ENCODE measurements at regions not wholly inside any gene's neighbourhood (a gene's known extent, or its start where the extent isn't known, plus 50 kb on each side); places are given as distances from the start of the nearest gene placed in this dataset.

- no peaks in the 10 kb centered on the region for H4K20me1 ChIP-seq (ENCODE audit: insufficient read depth, low read depth, low read length)
- H3K27me3 ChIP-seq (ENCODE audit: low read length), result no peaks in the 10 kb centered on the region
- no peak overlapping the region for H3K4me3 ChIP-seq (ENCODE audit: low read length)
- DNase-seq, result no peak
- no peaks in the 10 kb centered on the region for H3K4me1 ChIP-seq (ENCODE audit: low read length)
- no peaks in the 10 kb centered on the region for H3K79me2 ChIP-seq (ENCODE audit: low read length)
- H3K9ac ChIP-seq (ENCODE audit: low read length), result no peak overlapping the region
- H3K9me3 ChIP-seq (ENCODE audit: low read length), result no peaks in the 10 kb centered on the region
- no peak overlapping the region for H3K27ac ChIP-seq (ENCODE audit: low read length)
- H3K4me2 ChIP-seq (ENCODE audit: low read depth, low read length, poor library complexity, severe bottlenecking), result no peak overlapping the region
- no peak overlapping the region for H2AFZ ChIP-seq (ENCODE audit: low read length)
- H3K36me3 ChIP-seq (ENCODE audit: insufficient read depth, low read length), result no peaks in the 10 kb centered on the region
- no peaks in the 10 kb centered on the region for H3K9me2 ChIP-seq (replicated peaks; ENCODE audit: insufficient read depth, low read length)
These were observed 217.0 kb upstream of the DTNA start for GRCh38 chr18:34493099-34493544.

GRCh38 chr18:34493566-34494358, 216.3 kb upstream of the DTNA start:
- H4K20me1 ChIP-seq (ENCODE audit: insufficient read depth, low read depth, low read length), result no peaks in the 10 kb centered on the region
- no peaks in the 10 kb centered on the region for H3K79me2 ChIP-seq (ENCODE audit: low read length)
- H3K27me3 ChIP-seq (ENCODE audit: low read length), result no peaks in the 10 kb centered on the region
- H3K4me2 ChIP-seq (ENCODE audit: low read depth, low read length, poor library complexity, severe bottlenecking), result no peak overlapping the region
- no peak overlapping the region for H2AFZ ChIP-seq (ENCODE audit: low read length)
- H3K9ac ChIP-seq (ENCODE audit: low read length), result no peak overlapping the region
- H3K4me1 ChIP-seq (ENCODE audit: low read length), result no peaks in the 10 kb centered on the region
- H3K36me3 ChIP-seq (ENCODE audit: insufficient read depth, low read length), result no peaks in the 10 kb centered on the region
- no peaks in the 10 kb centered on the region for H3K9me3 ChIP-seq (ENCODE audit: low read length)
- no peak overlapping the region for H3K27ac ChIP-seq (ENCODE audit: low read length)
- DNase-seq, result no peak
- H3K9me2 ChIP-seq (replicated peaks; ENCODE audit: insufficient read depth, low read length), result no peaks in the 10 kb centered on the region
- H3K4me3 ChIP-seq (ENCODE audit: low read length), result no peak overlapping the region

- Histone ChIP-seq H3K27me3 (ENCODE audit: low read length) (no peaks in the 10 kb centered on the region), H3K4me3 (ENCODE audit: low read length) (no peak overlapping the region), H3K79me2 (ENCODE audit: low read length) (no peaks in the 10 kb centered on the region), H3K27ac (ENCODE audit: low read length) (no peak overlapping the region), H3K9ac (ENCODE audit: low read length) (no peak overlapping the region), H3K9me3 (ENCODE audit: low read length) (no peaks in the 10 kb centered on the region), H3K36me3 (ENCODE audit: insufficient read depth, low read length) (no peaks in the 10 kb centered on the region), H3K4me1 (ENCODE audit: low read length) (no peaks in the 10 kb centered on the region), H4K20me1 (ENCODE audit: insufficient read depth, low read depth, low read length) (no peaks in the 10 kb centered on the region), H3K4me2 (ENCODE audit: low read depth, low read length, poor library complexity, severe bottlenecking) (no peak overlapping the region), H3K9me2 (replicated peaks; ENCODE audit: insufficient read depth, low read length) (no peaks in the 10 kb centered on the region), H2AFZ (ENCODE audit: low read length) (no peak overlapping the region)
- DNase-seq, result no peak
These were observed 215.8 kb upstream of the DTNA start for GRCh38 chr18:34494359-34494696.

- Histone ChIP-seq H3K4me2 (ENCODE audit: low read depth, low read length, poor library complexity, severe bottlenecking) (no peak overlapping the region), H4K20me1 (ENCODE audit: insufficient read depth, low read depth, low read length) (no peaks in the 10 kb centered on the region), H3K9me3 (ENCODE audit: low read length) (no peaks in the 10 kb centered on the region), H3K36me3 (ENCODE audit: insufficient read depth, low read length) (no peaks in the 10 kb centered on the region), H3K9me2 (replicated peaks; ENCODE audit: insufficient read depth, low read length) (no peaks in the 10 kb centered on the region), H3K27ac (ENCODE audit: low read length) (no peak overlapping the region), H3K4me3 (ENCODE audit: low read length) (no peak overlapping the region), H3K27me3 (ENCODE audit: low read length) (no peaks in the 10 kb centered on the region), H3K4me1 (ENCODE audit: low read length) (no peaks in the 10 kb centered on the region), H2AFZ (ENCODE audit: low read length) (no peak overlapping the region), H3K79me2 (ENCODE audit: low read length) (no peaks in the 10 kb centered on the region), H3K9ac (ENCODE audit: low read length) (no peak overlapping the region)
- no peak for DNase-seq
These were observed 214.6 kb upstream of the DTNA start for GRCh38 chr18:34495506-34495905.

- Histone ChIP-seq H3K79me2 (ENCODE audit: low read length) (no peaks in the 10 kb centered on the region), H3K27ac (ENCODE audit: low read length) (no peak overlapping the region), H2AFZ (ENCODE audit: low read length) (no peak overlapping the region), H3K36me3 (ENCODE audit: insufficient read depth, low read length) (no peaks in the 10 kb centered on the region), H3K9ac (ENCODE audit: low read length) (no peak overlapping the region), H3K9me3 (ENCODE audit: low read length) (no peaks in the 10 kb centered on the region), H3K27me3 (ENCODE audit: low read length) (no peaks in the 10 kb centered on the region), H4K20me1 (ENCODE audit: insufficient read depth, low read depth, low read length) (no peaks in the 10 kb centered on the region), H3K9me2 (replicated peaks; ENCODE audit: insufficient read depth, low read length) (no peaks in the 10 kb centered on the region), H3K4me2 (ENCODE audit: low read depth, low read length, poor library complexity, severe bottlenecking) (no peak overlapping the region), H3K4me1 (ENCODE audit: low read length) (no peaks in the 10 kb centered on the region), H3K4me3 (ENCODE audit: low read length) (no peak overlapping the region)
- DNase-seq, result no peak
These were observed 208.5 kb upstream of the DTNA start for GRCh38 chr18:34501553-34501952.

- Histone ChIP-seq H3K4me1 (ENCODE audit: low read length) (no peaks in the 10 kb centered on the region), H3K4me3 (ENCODE audit: low read length) (no peak overlapping the region), H3K4me2 (ENCODE audit: low read depth, low read length, poor library complexity, severe bottlenecking) (no peak overlapping the region), H3K27ac (ENCODE audit: low read length) (no peak overlapping the region), H3K9ac (ENCODE audit: low read length) (no peak overlapping the region), H2AFZ (ENCODE audit: low read length) (no peak overlapping the region), H3K36me3 (ENCODE audit: insufficient read depth, low read length) (no peaks in the 10 kb centered on the region), H3K27me3 (ENCODE audit: low read length) (no peaks in the 10 kb centered on the region), H3K79me2 (ENCODE audit: low read length) (no peaks in the 10 kb centered on the region), H3K9me3 (ENCODE audit: low read length) (no peaks in the 10 kb centered on the region), H4K20me1 (ENCODE audit: insufficient read depth, low read depth, low read length) (no peaks in the 10 kb centered on the region), H3K9me2 (replicated peaks; ENCODE audit: insufficient read depth, low read length) (no peaks in the 10 kb centered on the region)
- no peak for DNase-seq
These were observed 203.9 kb upstream of the DTNA start for GRCh38 chr18:34506198-34506597.

- Histone ChIP-seq H3K4me1 (ENCODE audit: low read length) (no peaks in the 10 kb centered on the region), H4K20me1 (ENCODE audit: insufficient read depth, low read depth, low read length) (no peaks in the 10 kb centered on the region), H2AFZ (ENCODE audit: low read length) (no peak overlapping the region), H3K27ac (ENCODE audit: low read length) (no peak overlapping the region), H3K9ac (ENCODE audit: low read length) (no peak overlapping the region), H3K27me3 (ENCODE audit: low read length) (no peaks in the 10 kb centered on the region), H3K79me2 (ENCODE audit: low read length) (no peaks in the 10 kb centered on the region), H3K9me3 (ENCODE audit: low read length) (no peaks in the 10 kb centered on the region), H3K4me3 (ENCODE audit: low read length) (no peak overlapping the region), H3K4me2 (ENCODE audit: low read depth, low read length, poor library complexity, severe bottlenecking) (no peak overlapping the region), H3K9me2 (replicated peaks; ENCODE audit: insufficient read depth, low read length) (no peaks in the 10 kb centered on the region), H3K36me3 (ENCODE audit: insufficient read depth, low read length) (no peaks in the 10 kb centered on the region)
- DNase-seq, result no peak
These were observed 200.9 kb upstream of the DTNA start for GRCh38 chr18:34509163-34509562.

GRCh38 chr18:34509879-34510586, 200.1 kb upstream of the DTNA start:
- Histone ChIP-seq H3K27me3 (ENCODE audit: low read length) (no peaks in the 10 kb centered on the region), H3K9me3 (ENCODE audit: low read length) (no peaks in the 10 kb centered on the region), H3K9me2 (replicated peaks; ENCODE audit: insufficient read depth, low read length) (no peaks in the 10 kb centered on the region), H3K79me2 (ENCODE audit: low read length) (no peaks in the 10 kb centered on the region), H3K36me3 (ENCODE audit: insufficient read depth, low read length) (no peaks in the 10 kb centered on the region), H3K4me2 (ENCODE audit: low read depth, low read length, poor library complexity, severe bottlenecking) (no peak overlapping the region), H2AFZ (ENCODE audit: low read length) (no peak overlapping the region), H4K20me1 (ENCODE audit: insufficient read depth, low read depth, low read length) (no peaks in the 10 kb centered on the region), H3K9ac (ENCODE audit: low read length) (no peak overlapping the region), H3K27ac (ENCODE audit: low read length) (no peak overlapping the region), H3K4me3 (ENCODE audit: low read length) (no peak overlapping the region), H3K4me1 (ENCODE audit: low read length) (no peaks in the 10 kb centered on the region)
- DNase-seq, result no peak

Measured in Karpas-422 (cell line).